ENCODE measurements at regions not wholly inside any gene's neighbourhood (a gene's known extent, or its start where the extent isn't known, plus 50 kb on each side); places are given as distances from the start of the nearest gene placed in this dataset.
"Not testable (repeated sequence)": the region's sequence is repeated elsewhere in the genome, so short reads cannot be mapped to it uniquely, and the experiment has no call there.

GRCh38 chr4:125169192-125169591, 145.6 kb upstream of the FAT4 start:
- DNase-seq (no peak), ATAC-seq (no peak)
- H3K27ac ChIP-seq, result no peak overlapping the region
- no peaks in the 10 kb centered on the region for H3K36me3 ChIP-seq
- no peaks in the 10 kb centered on the region for H3K9me3 ChIP-seq
- H3K4me3 ChIP-seq, result no peak overlapping the region
- no peaks in the 10 kb centered on the region for H3K27me3 ChIP-seq
- no peak for TF ChIP-seq CTCF (IDR thresholded peaks at IDR 0.05)
- H3K4me1 ChIP-seq, result no peaks in the 10 kb centered on the region
- intact Hi-C loops (cut with DNase I), result no loop called here

GRCh38 chr4:125168531-125168930, 146.2 kb upstream of the FAT4 start:
- H3K9me3 ChIP-seq, result no peaks in the 10 kb centered on the region
- H3K27me3 ChIP-seq, result no peaks in the 10 kb centered on the region
- no peaks in the 10 kb centered on the region for H3K4me1 ChIP-seq
- ATAC-seq, result no peak
- no peaks in the 10 kb centered on the region for H3K36me3 ChIP-seq
- intact Hi-C loops (cut with DNase I), result no loop called here
- TF ChIP-seq CTCF (IDR thresholded peaks at IDR 0.05), result no peak
- no peak for DNase-seq
- H3K27ac ChIP-seq, result no peak overlapping the region
- no peak overlapping the region for H3K4me3 ChIP-seq

GRCh38 chr4:125166012-125166411, 148.7 kb upstream of the FAT4 start:
- DNase-seq; H3K4me3 ChIP-seq; intact Hi-C loops (cut with DNase I); H3K4me1 ChIP-seq; H3K9me3 ChIP-seq; H3K36me3 ChIP-seq; H3K27ac ChIP-seq; H3K27me3 ChIP-seq; ATAC-seq: not testable (repeated sequence)

- Histone ChIP-seq H3K27ac (no peak overlapping the region), H3K4me3 (no peak overlapping the region), H3K4me1 (no peaks in the 10 kb centered on the region), H3K36me3 (no peaks in the 10 kb centered on the region), H3K9me3 (no peaks in the 10 kb centered on the region), H3K27me3 (no peaks in the 10 kb centered on the region)
- intact Hi-C loops (cut with DNase I), result no loop called here
- ATAC-seq, result no peak
- DNase-seq, result no peak
- no peak for TF ChIP-seq CTCF (IDR thresholded peaks at IDR 0.05)
Observed at GRCh38 chr4:125159001-125159400, 155.8 kb upstream of the FAT4 start.

GRCh38 chr4:125155251-125155650, 159.5 kb upstream of the FAT4 start:
- DNase-seq (no peak), ATAC-seq (no peak)
- intact Hi-C loops (cut with DNase I), result no loop called here
- Histone ChIP-seq H3K9me3 (no peaks in the 10 kb centered on the region), H3K4me3 (no peak overlapping the region), H3K27me3 (no peaks in the 10 kb centered on the region), H3K27ac (no peak overlapping the region), H3K4me1 (no peaks in the 10 kb centered on the region), H3K36me3 (no peaks in the 10 kb centered on the region)
- no peak for TF ChIP-seq CTCF (IDR thresholded peaks at IDR 0.05)

- Histone ChIP-seq H3K27me3 (no peaks in the 10 kb centered on the region), H3K27ac (no peak overlapping the region), H3K36me3 (no peaks in the 10 kb centered on the region), H3K9me3 (no peaks in the 10 kb centered on the region), H3K4me3 (no peak overlapping the region), H3K4me1 (no peaks in the 10 kb centered on the region)
- ATAC-seq (no peak), DNase-seq (no peak)
- intact Hi-C loops (cut with DNase I), result no loop called here
- no peak for TF ChIP-seq CTCF (IDR thresholded peaks at IDR 0.05)
Observed at GRCh38 chr4:125140966-125141495, 173.7 kb upstream of the FAT4 start.
